GM12878 (cell line): ENCODE measurements at regions not wholly inside any gene's neighbourhood (a gene's known extent, or its start where the extent isn't known, plus 50 kb on each side); places are given as distances from the start of the nearest gene placed in this dataset.

Experiments
- ATAC-seq: fragments of 200-7000 bp; cut with Tn5 transposase; 3 replicates; pipeline ENCODE4 v1.9.1; 2020; ENCODE audit warnings: mild to moderate bottlenecking, moderate library complexity
- BruUV-seq: library from RNA; stranded (reverse); fragments of 400-500 nt; replicated peaks from 2 replicates; lab custom pipeline; 2021; lab: Mats Ljungman, UMichigan
- CTCF ChIA-PET: fragments of 300-600 bp; sonication (Branson Sonifier 250); formaldehyde crosslinking; extraction: SDS; loops from one replicate; lab custom pipeline; 2021; ENCODE audit warnings: inconsistent platforms; lab: Yijun Ruan, JAX
- POLR2A ChIA-PET: fragments of 350-600 bp; formaldehyde crosslinking; extraction: SDS; loops from one replicate; lab custom pipeline; 2021; ENCODE audit warnings: inconsistent platforms; lab: Charles Lee
- RAD21 ChIA-PET: fragments of 300-600 bp; sonication (Branson Sonifier 250); formaldehyde crosslinking; loops from one replicate; lab custom pipeline; 2023; ENCODE audit warnings: antibody characterized with exemption; ENCODE audit not compliant: unreplicated experiment; lab: Charles Lee
- SMC1A ChIA-PET: fragments of 300-600 bp; sonication (Branson Sonifier 250); formaldehyde crosslinking; loops from one replicate; lab custom pipeline; 2023; ENCODE audit not compliant: unreplicated experiment, uncharacterized antibody; lab: Charles Lee
- DNase-seq: peaks from one replicate; pipeline ENCODE4 v3.0.0-alpha.2; 2011; ENCODE audit warnings: low read depth, low spot score
- FAIRE-seq: peaks from 3 replicates; lab custom pipeline; 2011; peaks lifted over from hg19 to GRCh38; lab: Jason Lieb, UNC
- H2AFZ ChIP-seq: 2 replicates; pipeline ENCODE4 v1.6.0; 2011; ENCODE audit warnings: low read depth, low read length, control low read depth; ENCODE audit not compliant: control insufficient read depth
- H3K27ac ChIP-seq: 2 replicates; pipeline ENCODE4 v1.5.1; 2011; ENCODE audit warnings: control low read depth; ENCODE audit not compliant: control insufficient read depth, insufficient read depth
- H3K27me3 ChIP-seq, 2 experiments: replicated peaks in 1 of 2; 2 replicates each; pipeline versions ENCODE4 v1.6.0 to v1.6.1; 2011; ENCODE audit warnings: low read length in 1 of 2; ENCODE audit not compliant: control insufficient read depth in 2 of 2, insufficient read depth in 2 of 2
- H3K36me3 ChIP-seq, 2 experiments: 2 replicates each; pipeline ENCODE4 v1.5.1; 2011; ENCODE audit warnings: low read length in 1 of 2; ENCODE audit not compliant: control insufficient read depth in 2 of 2, insufficient read depth in 2 of 2
- H3K4me1 ChIP-seq: 2 replicates; pipeline ENCODE4 v1.6.1; 2011; ENCODE audit warnings: mild to moderate bottlenecking, low read length, moderate library complexity, mixed read lengths; ENCODE audit not compliant: control insufficient read depth, insufficient read depth
- H3K4me2 ChIP-seq: 2 replicates; pipeline ENCODE4 v1.6.0; 2011; ENCODE audit warnings: control low read depth; ENCODE audit not compliant: control insufficient read depth, insufficient read depth
- H3K4me3 ChIP-seq: fragments of 200-600 bp; sonication (generic); 2 replicates; pipeline ENCODE4 v1.5.1; 2016
- H3K79me2 ChIP-seq: 2 replicates; pipeline ENCODE4 v1.6.0; 2011; ENCODE audit warnings: low read length; ENCODE audit not compliant: control insufficient read depth, insufficient read depth
- H3K9ac ChIP-seq: 2 replicates; pipeline ENCODE4 v1.8.0; 2011; ENCODE audit warnings: low read length, control low read depth, mixed read lengths; ENCODE audit not compliant: control insufficient read depth, insufficient read depth
- H3K9me3 ChIP-seq: replicated peaks from 3 replicates; pipeline ENCODE4 v1.5.1; 2011; ENCODE audit warnings: mild to moderate bottlenecking, low read length; ENCODE audit not compliant: control insufficient read depth, insufficient read depth
- H4K20me1 ChIP-seq: 2 replicates; pipeline ENCODE4 v1.6.0; 2011; ENCODE audit not compliant: control insufficient read depth, insufficient read depth
- CBX3 ChIP-seq: fragments of 200-600 bp; sonication (generic); IDR thresholded peaks from 2 replicates; pipeline ENCODE4 v1.6.1; 2016; ENCODE audit warnings: low read depth, borderline replicate concordance
- CUX1 ChIP-seq: IDR thresholded peaks from 2 replicates; pipeline ENCODE4 v1.6.1; 2012; ENCODE audit warnings: improper control_type of control experiment, low read depth, low read length; ENCODE audit not compliant: insufficient replicate concordance
- PKNOX1 ChIP-seq: fragments of 450-650 bp; IDR thresholded peaks from 2 replicates; pipeline ENCODE4 v1.6.1; 2016; ENCODE audit warnings: mild to moderate bottlenecking
- RFX5 ChIP-seq: IDR thresholded peaks from 2 replicates; pipeline ENCODE4 v1.6.1; 2011; ENCODE audit warnings: low read depth, low read length, improper control_type of control experiment
- WGBS: methylation state at CpG from one replicate; pipeline ENCODE4 v1.1.6; 2016; ENCODE audit warnings: low lambda C conversion rate; ENCODE audit not compliant: insufficient replicate concordance, insufficient coverage; ENCODE audit errors: missing lambda C conversion rate; 5-methylcytosine and 5-hydroxymethylcytosine counted together
- in situ Hi-C: fragments of 300-500 bp; cut with MboI; formaldehyde crosslinking; loops from 9 replicates; pipeline ENCODE4 v1.14.3; 2018; ENCODE audit warnings: mixed read lengths
- intact Hi-C: fragments of 100-400 bp; cut with micrococcal nuclease; formaldehyde crosslinking; loops from one replicate; pipeline ENCODE4 v1.14.2; 2022; ENCODE audit not compliant: unreplicated experiment
- TF ChIP-seq, protein P1 (sequence below): fragments of 450-650 bp; formaldehyde crosslinking; IDR thresholded peaks from 2 replicates; pipeline ENCODE4 v1.4.0; 2020; ENCODE audit warnings: mild to moderate bottlenecking, moderate library complexity

DNA sequence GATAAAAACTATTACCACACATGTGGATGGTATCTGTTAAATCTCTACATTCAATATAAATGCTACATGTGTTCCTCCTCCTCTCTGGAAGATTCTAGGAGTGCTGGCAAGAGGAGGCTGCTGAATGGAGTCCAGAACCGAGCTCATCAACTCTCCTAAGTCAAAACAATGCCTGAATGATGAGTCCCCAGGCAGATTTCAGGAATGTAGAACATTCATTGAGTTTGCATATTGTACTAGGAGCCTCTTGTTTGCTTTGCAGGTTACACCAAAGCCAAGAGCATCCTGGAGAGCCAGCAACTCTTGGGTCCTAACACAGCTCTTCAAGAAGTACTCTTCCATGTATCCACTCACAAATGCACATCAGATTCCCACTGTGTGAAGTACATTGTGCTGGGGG, 117.6 kb upstream of the UST start:
- Histone ChIP-seq H3K27me3 (no peaks in the 10 kb centered on the region), H3K79me2 (no peaks in the 10 kb centered on the region), H3K9ac (no peak overlapping the region), H4K20me1 (no peaks in the 10 kb centered on the region), H3K4me3 (no peak overlapping the region), H3K4me1 (peaks cover 3% of the 10 kb centered on the region; the same call in 1 of the 2 replicates), H3K4me2 (peak overlapping the region; percentile 64; the same call in 1 of the 2 replicates), H2AFZ (peak overlapping the region; percentile 73), H3K36me3 (no peaks in the 10 kb centered on the region), H3K27ac (no peak overlapping the region), H3K9me3 (no peaks in the 10 kb centered on the region; the same call in 2 of the 3 replicates)
- ATAC-seq (no peak), DNase-seq (no peak), FAIRE-seq (no peak)
- intact Hi-C loops = no loop called here
- TF ChIP-seq CBX3 (no peak), PKNOX1 (no peak), RFX5 (no peak), CUX1 (no peak)
- TF ChIP-seq, protein P1, sequence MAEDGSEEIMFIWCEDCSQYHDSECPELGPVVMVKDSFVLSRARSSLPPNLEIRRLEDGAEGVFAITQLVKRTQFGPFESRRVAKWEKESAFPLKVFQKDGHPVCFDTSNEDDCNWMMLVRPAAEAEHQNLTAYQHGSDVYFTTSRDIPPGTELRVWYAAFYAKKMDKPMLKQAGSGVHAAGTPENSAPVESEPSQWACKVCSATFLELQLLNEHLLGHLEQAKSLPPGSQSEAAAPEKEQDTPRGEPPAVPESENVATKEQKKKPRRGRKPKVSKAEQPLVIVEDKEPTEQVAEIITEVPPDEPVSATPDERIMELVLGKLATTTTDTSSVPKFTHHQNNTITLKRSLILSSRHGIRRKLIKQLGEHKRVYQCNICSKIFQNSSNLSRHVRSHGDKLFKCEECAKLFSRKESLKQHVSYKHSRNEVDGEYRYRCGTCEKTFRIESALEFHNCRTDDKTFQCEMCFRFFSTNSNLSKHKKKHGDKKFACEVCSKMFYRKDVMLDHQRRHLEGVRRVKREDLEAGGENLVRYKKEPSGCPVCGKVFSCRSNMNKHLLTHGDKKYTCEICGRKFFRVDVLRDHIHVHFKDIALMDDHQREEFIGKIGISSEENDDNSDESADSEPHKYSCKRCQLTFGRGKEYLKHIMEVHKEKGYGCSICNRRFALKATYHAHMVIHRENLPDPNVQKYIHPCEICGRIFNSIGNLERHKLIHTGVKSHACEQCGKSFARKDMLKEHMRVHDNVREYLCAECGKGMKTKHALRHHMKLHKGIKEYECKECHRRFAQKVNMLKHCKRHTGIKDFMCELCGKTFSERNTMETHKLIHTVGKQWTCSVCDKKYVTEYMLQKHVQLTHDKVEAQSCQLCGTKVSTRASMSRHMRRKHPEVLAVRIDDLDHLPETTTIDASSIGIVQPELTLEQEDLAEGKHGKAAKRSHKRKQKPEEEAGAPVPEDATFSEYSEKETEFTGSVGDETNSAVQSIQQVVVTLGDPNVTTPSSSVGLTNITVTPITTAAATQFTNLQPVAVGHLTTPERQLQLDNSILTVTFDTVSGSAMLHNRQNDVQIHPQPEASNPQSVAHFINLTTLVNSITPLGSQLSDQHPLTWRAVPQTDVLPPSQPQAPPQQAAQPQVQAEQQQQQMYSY (CRISPR knock-in tag) = no peak
- in situ Hi-C loops = no loop called here
- ChIA-PET SMC1A (interaction anchor here (1.2 kb wide), 1 partner anchor 48 kb away, joined by 4 read pairs; no protein-coding TSS in a partner anchor), CTCF (interaction anchor here (1.5 kb wide), 1 partner anchor 8 kb away, joined by 4 read pairs; no protein-coding TSS in a partner anchor), RAD21 (no interaction called here), POLR2A (interaction anchor here (0.8 kb wide), 1 partner anchor 18 kb away, joined by 3 read pairs; no protein-coding TSS in a partner anchor)
- no TSS peak for BruUV-seq
- WGBS = 0% methylated on average over 1 of the region's 1 CpG
